ENCODE measurements at regions not wholly inside any gene's neighbourhood (a gene's known extent, or its start where the extent isn't known, plus 50 kb on each side); places are given as distances from the start of the nearest gene placed in this dataset.

- Histone ChIP-seq H3K4me3 (replicated peaks; ENCODE audit: insufficient read depth, low read length) (no peak overlapping the region), H3K27ac (replicated peaks) (no peak overlapping the region), H3K27me3 (ENCODE audit: insufficient read depth, poor library complexity, severe bottlenecking) (no peaks in the 10 kb centered on the region)
- no peak for DNase-seq (ENCODE audit: low read depth in 1 of 2, low spot score in 1 of 2)
- TF ChIP-seq GABPA (IDR thresholded peaks at IDR 0.05; ENCODE audit: low read depth) (no peak), REST (IDR thresholded peaks at IDR 0.05; ENCODE audit: insufficient replicate concordance, low read depth) (no peak), POLR2AphosphoS5 (IDR thresholded peaks at IDR 0.05; ENCODE audit: low read depth) (no peak), SPI1 (IDR thresholded peaks at IDR 0.05; ENCODE audit: borderline replicate concordance, low read depth) (no peak)
- TF ChIP-seq, protein P1, sequence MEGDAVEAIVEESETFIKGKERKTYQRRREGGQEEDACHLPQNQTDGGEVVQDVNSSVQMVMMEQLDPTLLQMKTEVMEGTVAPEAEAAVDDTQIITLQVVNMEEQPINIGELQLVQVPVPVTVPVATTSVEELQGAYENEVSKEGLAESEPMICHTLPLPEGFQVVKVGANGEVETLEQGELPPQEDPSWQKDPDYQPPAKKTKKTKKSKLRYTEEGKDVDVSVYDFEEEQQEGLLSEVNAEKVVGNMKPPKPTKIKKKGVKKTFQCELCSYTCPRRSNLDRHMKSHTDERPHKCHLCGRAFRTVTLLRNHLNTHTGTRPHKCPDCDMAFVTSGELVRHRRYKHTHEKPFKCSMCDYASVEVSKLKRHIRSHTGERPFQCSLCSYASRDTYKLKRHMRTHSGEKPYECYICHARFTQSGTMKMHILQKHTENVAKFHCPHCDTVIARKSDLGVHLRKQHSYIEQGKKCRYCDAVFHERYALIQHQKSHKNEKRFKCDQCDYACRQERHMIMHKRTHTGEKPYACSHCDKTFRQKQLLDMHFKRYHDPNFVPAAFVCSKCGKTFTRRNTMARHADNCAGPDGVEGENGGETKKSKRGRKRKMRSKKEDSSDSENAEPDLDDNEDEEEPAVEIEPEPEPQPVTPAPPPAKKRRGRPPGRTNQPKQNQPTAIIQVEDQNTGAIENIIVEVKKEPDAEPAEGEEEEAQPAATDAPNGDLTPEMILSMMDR (IDR thresholded peaks at IDR 0.05; ENCODE audit: insufficient read depth, low read length): no peak
These were observed 283.3 kb upstream of the FOXF1 start for GRCh38 chr16:86227041-86227440.

- no peaks in the 10 kb centered on the region for H3K27me3 ChIP-seq (ENCODE audit: insufficient read depth, poor library complexity, severe bottlenecking)
- no peak for DNase-seq (ENCODE audit: low read depth in 1 of 2, low spot score in 1 of 2)
- TF ChIP-seq REST (IDR thresholded peaks at IDR 0.05; ENCODE audit: insufficient replicate concordance, low read depth): no peak
- TF ChIP-seq SPI1 (IDR thresholded peaks at IDR 0.05; ENCODE audit: borderline replicate concordance, low read depth): no peak
- no peak for TF ChIP-seq GABPA (IDR thresholded peaks at IDR 0.05; ENCODE audit: low read depth)
- no peak for TF ChIP-seq POLR2AphosphoS5 (IDR thresholded peaks at IDR 0.05; ENCODE audit: low read depth)
- TF ChIP-seq, protein P1 (IDR thresholded peaks at IDR 0.05; ENCODE audit: insufficient read depth, low read length): no peak
- H3K27ac ChIP-seq (replicated peaks): no peak overlapping the region
- H3K4me3 ChIP-seq (replicated peaks; ENCODE audit: insufficient read depth, low read length): no peak overlapping the region
These were observed 282.5 kb upstream of the FOXF1 start for GRCh38 chr16:86227801-86228200.

GRCh38 chr16:86228713-86229112, 281.6 kb upstream of the FOXF1 start:
- Histone ChIP-seq H3K4me3 (replicated peaks; ENCODE audit: insufficient read depth, low read length) (no peak overlapping the region), H3K27ac (replicated peaks) (no peak overlapping the region), H3K27me3 (ENCODE audit: insufficient read depth, poor library complexity, severe bottlenecking) (no peaks in the 10 kb centered on the region)
- TF ChIP-seq, protein P1 (IDR thresholded peaks at IDR 0.05; ENCODE audit: insufficient read depth, low read length): no peak
- no peak for TF ChIP-seq POLR2AphosphoS5 (IDR thresholded peaks at IDR 0.05; ENCODE audit: low read depth)
- TF ChIP-seq GABPA (IDR thresholded peaks at IDR 0.05; ENCODE audit: low read depth): no peak
- no peak for TF ChIP-seq SPI1 (IDR thresholded peaks at IDR 0.05; ENCODE audit: borderline replicate concordance, low read depth)
- TF ChIP-seq REST (IDR thresholded peaks at IDR 0.05; ENCODE audit: insufficient replicate concordance, low read depth): no peak
- DNase-seq (ENCODE audit: low read depth in 1 of 2, low spot score in 1 of 2): no peak

Measured in HL-60 (cell line).